GM21737 (cell line): ENCODE measurements at regions not wholly inside any gene's neighbourhood (a gene's known extent, or its start where the extent isn't known, plus 50 kb on each side); places are given as distances from the start of the nearest gene placed in this dataset.
"Not testable (repeated sequence)": the region's sequence is repeated elsewhere in the genome, so short reads cannot be mapped to it uniquely, and the experiment has no call there.

ENCODE experiments used
- ATAC-seq: cut with Tn5 transposase; IDR thresholded peaks from one replicate; pipeline ENCODE4 v1.9.1; 2021; ENCODE audit warnings: mild to moderate bottlenecking, moderate library complexity; ENCODE audit not compliant: unreplicated experiment

DNA sequence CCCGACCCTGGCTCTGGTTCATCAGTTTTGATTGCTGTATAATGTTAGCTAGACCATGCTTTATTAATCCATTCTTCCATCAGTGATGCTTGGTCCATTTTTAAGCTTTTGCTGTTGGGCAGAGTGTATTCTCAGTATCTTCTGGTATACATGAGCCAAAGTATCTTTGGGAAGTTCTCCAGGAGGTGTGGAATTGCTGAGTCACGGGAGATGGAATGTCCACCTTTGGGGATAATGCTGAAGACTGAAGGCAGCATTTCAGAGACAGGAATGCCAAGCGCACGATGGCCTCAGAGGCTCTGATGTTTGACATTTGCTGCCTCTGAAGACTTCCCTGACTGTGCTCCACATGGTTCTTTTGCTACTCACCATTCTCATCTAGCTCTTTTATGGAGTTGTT lies 266.3 kb upstream of the KAZN start:
- ATAC-seq, result no peak

DNA sequence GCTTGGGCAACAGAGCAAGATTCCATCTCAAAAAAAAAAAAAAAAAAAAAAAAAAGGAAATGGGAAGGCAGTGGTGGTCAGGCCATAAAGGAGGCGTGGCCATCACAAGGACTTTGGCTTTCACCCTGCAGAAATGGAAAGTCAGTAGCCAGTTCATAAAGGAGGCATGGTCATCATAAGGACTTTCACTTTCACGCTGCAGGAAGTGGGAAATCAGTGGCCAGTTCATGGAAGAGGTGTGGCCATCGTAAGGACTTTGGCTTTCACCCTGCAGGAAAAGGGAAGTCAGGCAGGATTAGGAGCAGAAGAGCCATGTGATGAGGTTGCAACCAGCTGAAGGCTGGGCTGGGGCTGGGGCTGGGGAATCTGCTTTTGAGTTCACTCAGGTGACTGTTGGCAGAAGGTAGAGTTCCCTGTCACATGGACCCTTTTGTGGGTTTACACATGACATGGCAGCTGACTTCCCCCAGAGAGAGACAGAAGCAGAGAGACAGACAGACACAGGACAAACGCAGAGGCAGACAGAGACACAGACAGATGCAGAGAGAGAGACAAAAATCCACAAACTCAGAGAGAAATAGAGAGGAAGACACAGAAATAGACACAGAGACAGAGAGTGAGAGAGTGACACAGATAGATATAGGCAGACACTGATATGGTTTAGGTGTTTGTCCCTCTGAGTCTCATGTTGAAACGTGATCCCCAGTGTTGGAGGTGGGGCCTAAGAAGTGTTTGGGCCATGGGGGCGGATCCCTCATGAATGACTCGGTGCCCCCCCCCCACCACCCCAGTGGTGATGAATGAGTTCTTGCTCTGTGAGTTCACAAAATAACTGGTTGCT lies 263.9 kb upstream of the KAZN start:
- ATAC-seq, result no peak

DNA sequence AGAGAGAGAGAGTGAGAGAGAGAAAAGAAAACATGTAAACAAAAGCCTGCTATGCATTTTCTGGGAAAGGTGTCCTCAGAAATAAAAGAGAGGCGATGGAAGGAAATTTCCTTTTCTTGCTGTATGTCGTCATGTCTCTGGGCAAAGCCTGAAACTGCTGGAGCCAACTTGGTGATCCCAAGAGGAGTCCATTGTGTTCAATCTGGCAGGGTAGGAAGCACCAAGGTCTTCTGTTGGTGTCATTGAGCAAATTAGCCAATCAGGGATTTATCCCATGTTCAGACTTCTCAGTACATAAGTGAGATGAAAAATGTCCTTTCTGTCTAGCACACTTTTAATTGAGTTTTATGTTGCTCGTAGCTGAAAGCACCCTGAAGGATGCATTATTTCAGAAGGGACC lies 260.0 kb upstream of the KAZN start:
- ATAC-seq, result no peak

DNA sequence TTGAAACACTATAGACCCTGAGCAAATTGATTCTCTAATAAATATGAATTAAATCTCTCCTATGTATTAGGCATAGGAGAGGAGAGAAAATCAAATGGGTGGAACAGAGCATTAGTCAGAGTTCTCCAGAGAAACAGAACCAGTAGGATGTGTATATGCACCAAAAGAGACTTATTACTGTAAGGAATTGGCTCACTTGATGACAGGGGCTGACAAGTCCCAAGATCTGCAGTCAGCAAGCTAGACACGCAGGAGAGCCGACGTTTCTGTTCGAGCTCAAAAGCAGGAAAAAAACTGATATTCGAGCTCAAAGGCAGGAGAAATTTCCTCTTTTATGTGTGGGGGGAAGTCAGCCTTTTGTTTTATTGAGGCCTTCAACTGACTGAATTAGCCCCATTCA lies 259.2 kb upstream of the KAZN start:
- no peak for ATAC-seq

DNA sequence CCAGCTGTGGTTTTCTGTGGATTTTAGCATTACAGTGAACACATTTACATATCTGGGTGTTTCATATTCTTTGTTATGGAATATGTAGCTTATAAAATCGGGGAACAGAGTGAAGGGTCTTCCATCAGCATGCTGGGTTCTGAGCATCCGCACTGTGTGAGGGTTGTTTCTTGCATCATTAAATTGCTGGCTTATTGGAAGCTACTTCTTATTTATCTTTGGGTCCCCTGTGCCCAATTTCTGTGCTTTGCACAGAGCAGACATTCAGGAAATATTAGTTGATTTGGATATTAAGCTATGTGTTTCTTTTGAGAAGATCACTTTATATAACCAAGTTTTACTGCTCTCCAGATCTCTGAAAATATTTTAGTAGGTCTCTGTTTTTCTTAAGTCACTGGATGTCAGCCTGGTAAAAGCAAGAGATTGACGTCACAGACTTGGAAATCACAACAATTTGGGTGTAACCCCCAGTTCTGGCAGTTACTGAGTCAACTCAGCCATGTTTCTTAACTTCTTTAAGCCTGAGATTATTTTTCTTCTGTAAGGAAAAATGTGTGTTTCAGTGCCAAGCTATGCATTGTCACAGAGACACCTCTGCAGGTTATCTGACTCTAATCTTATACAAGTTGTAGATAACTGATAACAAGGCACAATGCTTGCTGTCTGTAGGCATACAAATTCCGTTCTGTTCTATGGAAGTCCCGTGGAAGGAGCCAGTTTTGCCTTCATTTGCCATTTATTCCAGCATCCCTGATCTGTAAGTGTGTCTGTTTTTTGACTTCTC lies 258.3 kb upstream of the KAZN start:
- ATAC-seq, result no peak

DNA sequence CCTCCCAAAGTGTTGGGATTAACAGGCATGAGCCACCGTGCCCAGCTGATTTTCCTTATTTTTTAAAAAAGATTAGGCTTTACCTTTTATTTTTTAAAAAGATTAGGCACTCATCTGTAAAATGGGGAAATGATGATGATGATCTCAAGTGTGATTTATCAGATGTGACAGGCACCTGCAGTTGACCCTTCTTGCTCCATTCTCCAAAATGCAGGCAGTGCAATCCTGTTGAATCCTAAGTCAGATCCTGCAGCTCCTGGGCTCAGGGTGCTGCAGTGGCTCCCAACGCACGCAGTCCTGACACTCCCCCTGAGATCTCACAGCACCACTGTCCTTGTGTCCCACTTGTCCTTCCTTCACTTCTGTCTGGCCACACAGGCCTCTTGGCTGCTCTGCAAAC lies 257.3 kb upstream of the KAZN start:
- ATAC-seq, result no peak

DNA sequence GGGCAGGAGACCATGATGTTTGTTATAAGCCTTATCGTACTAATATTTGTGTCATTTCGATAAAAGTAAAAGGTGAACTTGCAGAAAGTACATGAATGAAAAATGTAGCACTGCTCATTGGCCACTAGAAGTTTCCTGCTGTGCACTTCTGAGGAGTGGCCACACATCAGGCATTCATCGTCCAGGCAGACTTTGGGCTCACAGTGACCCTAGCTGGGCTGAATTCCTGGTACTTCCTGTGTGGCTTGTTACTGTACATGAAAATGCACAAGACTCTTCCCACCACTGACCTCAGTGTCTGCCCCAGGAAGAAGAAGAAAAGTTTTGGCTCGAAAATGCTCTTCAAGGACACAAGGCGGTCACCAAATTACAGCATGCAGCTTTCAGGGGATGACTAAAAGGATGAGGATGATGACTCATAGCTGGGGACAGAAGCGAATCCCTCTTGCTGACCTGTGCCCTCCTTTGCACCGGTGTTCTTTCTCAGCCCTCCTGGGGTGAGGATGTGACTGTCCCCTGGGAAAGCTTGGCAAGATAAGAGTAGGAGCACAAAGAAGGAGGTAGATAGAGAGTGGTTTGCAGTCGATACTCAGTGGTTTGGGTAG lies 252.4 kb upstream of the KAZN start:
- ATAC-seq, result no peak

DNA sequence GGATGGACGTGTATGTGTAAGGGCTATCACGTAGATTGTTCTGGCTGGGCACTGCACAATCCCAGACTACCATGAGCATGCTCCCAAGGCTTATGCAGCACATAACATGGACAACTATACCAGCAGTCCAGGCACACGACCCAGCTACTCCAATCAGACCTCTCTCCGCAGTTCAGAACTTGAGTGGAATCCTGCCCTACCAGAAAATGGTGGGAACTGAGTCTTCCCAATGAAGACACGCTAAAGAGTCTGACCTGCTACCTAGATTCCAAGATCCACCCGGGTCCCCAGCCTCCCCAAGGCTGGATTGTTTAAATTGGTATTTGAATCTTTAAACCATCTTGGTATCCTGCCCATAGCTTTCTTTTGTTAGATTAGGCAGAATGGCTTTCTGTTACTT lies 251.3 kb upstream of the KAZN start:
- no peak for ATAC-seq

DNA sequence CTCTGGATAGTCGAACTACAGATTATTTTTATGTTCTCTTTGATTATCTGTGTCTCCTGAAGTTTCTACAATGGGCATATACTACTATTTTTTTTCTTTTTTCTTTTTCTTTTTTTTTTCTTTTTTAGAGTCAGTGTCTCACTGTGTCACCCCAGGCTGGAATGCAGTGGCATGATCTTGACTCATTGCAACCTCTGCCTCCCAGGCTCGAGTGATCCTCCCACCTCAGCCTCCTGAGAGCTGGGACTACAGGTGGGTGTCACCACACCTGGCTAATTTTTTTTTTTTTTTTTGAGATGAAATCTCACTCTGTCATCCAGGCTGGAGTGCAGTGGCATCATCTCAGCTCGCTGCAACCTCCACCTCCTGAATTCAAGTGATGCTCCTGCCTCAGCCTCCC lies 250.7 kb upstream of the KAZN start:
- no peak for ATAC-seq

DNA sequence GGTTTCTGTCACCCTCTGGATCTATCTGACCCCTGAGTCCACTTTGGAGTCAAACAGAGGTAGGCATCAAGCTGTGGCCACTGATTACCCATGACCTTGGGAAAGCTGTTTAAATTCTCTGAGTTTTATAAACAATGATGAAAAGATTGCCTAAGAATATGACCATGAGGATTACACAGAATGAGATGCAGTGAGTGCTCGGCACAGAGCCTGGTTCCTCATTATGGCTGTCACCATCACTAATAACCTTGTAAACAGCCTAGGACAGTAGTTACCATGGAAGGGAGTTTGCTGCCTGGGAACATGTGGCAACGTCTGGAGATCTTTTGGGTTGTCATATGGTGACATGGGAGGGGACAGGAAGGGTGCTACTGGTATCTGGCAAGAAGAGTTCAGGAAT lies 248.3 kb upstream of the KAZN start:
- ATAC-seq, result no peak

DNA sequence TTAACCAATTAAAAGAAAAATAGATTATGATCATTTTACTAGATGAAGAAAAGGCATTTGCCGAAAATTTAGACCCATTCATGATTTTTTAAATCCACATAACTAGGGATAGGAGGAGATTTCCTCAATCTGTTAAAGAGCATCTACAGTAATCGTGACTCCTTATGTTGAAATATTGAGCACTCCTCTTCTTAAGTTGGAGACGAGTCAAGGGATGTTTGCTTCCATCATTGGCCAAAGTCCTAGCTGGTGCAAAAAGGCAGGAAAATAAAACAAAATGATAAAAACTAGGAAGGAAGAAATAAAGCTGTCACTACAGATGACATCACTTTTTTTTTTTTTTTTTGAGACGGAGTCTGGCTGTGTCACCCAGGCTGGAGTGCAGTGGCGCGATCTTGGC lies 245.6 kb upstream of the KAZN start:
- no peak for ATAC-seq

DNA sequence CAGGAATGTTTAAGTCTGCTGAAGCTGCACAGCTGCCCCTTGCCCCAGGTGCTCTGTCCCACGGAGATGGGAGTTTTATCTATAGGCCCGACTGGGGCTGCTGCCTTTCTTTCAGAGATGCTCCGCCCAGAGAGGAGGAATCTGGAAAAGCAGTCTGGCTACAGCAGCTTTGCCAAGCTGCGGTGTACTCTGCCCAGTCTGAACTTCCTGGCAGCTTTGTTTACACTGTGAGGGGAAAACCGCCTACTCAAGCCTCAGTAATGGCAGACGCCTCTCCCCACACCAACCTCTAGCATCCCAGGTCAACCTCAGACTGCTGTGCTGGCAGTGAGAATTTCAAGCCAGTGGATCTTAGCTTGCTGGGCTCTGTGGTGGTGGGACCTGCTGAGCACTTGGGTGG lies 237.5 kb upstream of the KAZN start:
- ATAC-seq, result not testable (repeated sequence)

DNA sequence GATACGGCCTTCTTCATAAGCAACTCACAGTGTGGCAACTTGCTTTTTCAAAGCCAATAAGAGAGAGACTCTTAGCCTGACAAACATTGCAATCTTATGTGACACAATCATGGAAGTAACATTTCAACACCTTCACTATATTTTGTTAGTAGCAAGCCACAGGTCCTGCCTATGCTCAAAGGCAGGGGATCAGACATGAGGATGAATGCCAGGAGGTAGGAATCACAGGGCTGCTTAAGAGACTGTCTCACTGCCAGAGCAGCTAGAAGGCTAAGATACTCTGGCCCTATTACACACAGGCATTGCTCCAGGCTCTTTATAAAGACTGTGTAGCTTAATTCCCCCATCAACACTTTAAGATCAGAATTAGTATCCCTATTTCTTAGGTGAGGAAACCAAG lies 236.2 kb upstream of the KAZN start:
- no peak for ATAC-seq

DNA sequence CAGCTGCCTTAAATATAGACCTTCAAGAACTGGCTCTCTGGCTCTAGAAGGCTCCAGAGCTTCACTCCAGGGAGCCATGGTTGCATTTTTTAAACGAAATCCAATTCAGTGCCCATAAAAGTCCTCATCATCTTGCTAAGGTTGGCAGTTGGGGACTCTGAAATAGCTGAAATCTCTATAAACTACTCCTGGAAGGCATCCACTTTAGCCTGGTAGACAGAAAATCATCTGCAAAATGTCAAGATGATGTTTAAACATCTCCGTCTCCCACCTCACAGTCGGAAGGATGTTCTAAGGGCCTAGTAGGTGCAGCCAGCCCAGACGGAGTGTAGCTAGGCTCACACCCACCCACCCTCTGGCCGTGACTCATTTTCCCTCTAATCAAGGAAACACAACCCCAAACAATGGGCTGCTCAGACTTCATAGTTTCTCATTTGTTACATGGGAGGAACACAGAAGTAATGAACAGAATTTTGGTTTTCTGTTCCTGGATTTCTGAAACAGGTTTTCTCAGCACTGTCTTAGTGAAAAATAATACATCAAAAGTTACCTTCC lies 235.4 kb upstream of the KAZN start:
- ATAC-seq, result no peak

DNA sequence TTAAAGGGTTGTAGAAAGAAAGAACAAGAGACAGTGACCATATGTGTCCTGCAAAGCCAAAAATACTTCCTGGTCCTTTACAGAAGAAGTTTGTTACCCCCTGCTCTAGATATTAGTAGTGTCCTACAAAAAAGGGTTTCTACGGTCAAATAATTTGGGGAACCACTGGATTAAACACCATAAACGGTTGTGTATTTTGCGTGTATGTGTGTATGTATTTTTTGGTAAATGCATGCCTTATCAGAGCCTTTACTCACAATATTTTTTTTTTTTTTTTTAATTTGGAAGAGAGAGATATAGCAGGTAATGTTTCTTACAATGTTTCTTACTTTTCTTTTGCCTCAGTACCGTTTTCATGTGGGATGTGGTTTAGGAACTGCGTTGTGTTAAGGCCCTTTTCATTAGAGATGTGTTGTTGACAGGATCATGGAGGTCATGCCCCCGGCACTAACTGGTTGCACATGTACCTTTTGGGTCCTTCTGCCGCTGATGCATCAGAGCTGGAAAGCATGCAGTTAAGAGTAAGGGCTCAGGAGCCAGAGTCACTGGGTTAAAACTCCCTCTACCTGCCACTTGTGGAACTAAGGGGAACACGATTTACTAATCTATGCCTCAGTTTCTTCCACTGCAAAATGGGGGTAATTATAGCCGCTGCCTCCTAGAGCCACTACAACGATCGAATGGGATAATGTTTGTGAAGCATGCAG lies 234.6 kb upstream of the KAZN start:
- ATAC-seq, result no peak

DNA sequence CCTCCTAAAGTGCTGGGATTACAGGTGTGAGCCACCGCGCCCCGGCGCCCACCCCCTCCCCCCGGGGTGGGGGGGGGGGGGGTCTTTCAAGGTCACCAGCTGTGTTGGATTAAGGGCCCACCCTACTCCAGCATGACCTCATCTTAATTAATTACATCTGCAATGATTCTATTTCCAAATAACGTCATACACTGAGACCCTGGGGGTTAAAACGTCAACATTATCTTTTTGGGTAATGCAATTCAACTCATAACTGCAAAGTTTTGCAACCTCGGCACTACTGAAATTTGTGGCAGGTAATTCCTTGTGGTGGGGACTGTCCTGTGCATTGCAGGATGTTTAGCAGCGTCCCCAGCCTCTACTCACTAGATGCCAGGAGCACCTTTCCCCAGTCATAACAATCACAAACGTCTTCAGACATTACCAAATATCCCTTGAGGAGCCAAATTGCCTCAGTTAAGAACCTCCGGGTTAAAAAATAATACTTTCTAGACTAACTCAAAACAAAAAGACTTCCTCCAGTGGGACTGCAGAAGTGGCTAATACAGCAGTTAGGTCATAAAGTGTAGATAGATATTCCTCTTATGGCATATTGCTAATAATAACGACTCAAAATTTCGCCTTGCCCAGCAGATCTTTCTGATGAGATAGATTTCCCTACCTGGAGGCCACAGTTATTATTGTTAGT lies 233.0 kb upstream of the KAZN start:
- ATAC-seq, result no peak

DNA sequence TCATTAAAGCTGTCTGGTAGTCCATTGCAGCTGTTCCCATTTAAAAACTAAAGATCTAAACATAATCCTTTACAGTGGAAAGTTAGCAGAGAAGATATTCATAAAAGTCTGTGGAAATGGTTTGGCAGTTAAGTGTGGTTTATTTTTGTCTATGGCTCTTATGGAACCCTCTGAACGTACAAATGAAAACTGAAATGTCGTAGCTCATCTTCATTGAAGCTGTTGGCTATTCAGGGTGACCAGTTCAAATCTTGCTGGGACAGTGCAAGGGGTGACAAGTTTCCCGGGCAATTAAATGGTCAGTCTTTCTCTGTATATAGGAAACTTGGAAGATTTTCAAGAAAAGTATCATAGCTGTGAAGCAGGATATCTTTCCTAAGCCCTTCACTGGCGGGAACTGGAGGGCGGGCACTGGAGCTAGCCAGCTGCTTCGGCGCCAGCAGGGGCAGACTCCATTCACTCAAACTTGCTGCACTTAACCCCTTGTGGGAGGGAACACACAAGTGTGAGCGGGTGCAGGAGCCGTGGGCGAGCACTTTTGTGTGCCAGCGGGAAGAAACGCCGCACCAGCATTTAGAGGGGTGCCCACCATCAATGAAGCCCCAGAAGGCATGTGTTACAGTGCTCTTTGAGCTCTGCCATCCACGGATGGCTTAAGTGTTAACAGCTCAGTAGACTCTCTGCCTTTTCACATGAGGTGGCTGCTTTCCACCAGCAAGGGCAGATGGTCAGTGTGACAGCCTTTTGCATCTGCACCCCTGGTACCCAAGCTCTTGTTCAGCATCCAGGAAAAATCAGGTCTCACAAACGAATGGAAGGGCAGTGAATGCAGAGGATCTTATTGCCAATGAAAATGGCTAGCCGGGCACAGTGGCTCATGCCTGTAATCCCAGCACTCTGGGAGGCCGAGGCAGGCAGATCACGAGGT lies 232.1 kb upstream of the KAZN start:
- no peak for ATAC-seq

DNA sequence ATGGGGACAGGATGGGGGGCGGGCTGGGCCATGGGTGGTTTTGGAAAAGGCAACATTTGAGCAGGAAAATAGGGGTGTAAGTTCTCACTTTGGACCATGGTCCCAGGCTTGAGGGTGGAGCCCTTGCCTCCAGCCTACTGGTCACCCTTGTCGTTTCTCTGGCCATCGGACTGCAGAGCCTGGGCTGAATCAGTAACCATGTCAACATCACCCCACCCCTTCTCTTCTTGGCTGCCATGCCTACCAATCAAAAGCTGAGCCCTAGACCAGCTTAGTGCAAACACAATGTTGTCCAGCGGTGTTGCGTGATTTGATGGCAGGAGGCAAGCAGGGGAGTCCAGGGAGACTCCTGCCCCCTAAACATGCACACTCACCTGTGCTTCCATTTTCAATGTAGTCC lies 231.0 kb upstream of the KAZN start:
- ATAC-seq, result no peak

DNA sequence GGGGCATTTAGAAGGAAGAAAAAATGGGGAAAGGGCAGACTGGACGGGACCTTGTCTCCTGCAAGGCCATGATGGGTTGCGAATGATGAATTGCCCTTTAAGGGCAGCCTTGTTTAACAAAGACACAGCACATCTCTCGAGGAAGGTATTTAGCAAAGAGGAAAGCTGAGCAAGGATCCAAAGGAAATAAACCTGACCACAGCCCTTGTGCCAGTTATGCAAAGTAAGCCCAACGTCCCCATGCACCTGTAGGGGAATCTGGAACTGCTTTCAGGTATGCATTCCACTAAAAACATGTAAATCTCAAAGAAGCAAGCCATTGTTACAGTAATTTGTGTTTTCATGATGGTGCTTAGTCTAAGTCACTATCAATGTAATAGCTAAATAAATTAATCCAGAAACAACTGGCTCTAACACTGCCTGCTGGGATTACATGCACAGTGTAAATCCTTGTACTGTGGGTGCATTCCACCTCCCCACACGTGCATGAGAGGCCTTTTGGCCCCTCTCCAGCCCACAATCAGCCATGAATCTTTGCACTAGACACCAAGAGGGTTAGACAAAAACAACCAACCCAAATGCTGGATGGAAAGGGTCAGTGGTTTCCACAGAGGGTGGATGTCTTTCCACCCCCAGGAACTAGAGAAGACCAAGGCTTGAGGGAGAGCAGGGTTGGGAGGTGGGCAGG lies 228.8 kb upstream of the KAZN start:
- no peak for ATAC-seq
